ENCODE measurements at regions not wholly inside any gene's neighbourhood (a gene's known extent, or its start where the extent isn't known, plus 50 kb on each side); places are given as distances from the start of the nearest gene placed in this dataset.

DNA sequence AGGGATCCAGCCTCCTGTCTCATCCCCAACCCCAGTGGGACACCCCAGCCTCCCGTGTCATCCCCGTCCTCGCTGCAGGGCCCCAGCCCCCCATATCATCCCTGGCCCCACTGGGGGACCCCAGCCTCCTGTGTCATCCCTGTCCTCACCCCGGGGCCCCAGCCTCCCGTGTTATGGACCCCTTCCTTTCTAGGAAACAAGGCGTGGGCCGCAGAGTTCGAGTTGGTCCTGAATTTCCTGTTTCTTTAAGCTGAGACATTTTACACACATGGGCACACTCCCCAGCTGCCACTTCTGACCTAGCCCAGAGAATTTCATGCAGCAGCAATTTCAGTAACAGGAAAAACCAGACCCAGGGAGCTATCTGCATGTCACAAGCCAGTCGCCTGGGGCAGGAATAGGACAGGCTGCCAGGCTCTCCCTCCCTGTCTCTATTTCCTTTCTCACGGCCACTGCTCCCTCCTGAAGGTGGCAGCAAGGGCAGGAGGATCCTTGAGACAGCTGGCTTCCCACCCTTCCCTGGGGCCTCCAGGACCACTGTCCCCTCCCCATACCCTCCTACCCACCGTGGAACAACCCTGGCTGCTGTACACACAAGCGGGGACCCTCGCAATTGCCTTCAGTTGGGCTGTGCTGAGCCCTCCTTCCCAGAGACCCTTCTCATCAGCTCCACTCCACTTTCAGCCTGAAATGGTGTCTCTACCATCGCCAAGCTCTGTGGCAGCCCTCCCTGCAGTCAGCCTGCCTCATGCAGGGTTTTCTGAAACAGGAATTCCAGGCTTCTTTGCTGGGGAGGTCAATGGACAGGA lies 141.9 kb upstream of the ID2 start:
- TF ChIP-seq POLR2AphosphoS5 (IDR thresholded peaks at IDR 0.05; ENCODE audit: control insufficient read depth, insufficient read depth, low read depth, low read length), result no peak
- TF ChIP-seq ETV1 (tag; conservative IDR thresholded peaks at IDR 0.05; ENCODE audit: low read depth), result no peak
- TF ChIP-seq NFIC (IDR thresholded peaks at IDR 0.05), result no peak
- TF ChIP-seq ESRRA (IDR thresholded peaks at IDR 0.05; ENCODE audit: borderline replicate concordance, low read depth), result no peak

Measured in K562 (cell line).